Hematopoietic multipotent progenitor cell (in vitro differentiated cells): ENCODE measurements at regions not wholly inside any gene's neighbourhood (a gene's known extent, or its start where the extent isn't known, plus 50 kb on each side); places are given as distances from the start of the nearest gene placed in this dataset.
A peak's percentile ranks its signal among the peaks of the same experiment; 100 is the strongest.

Experiments used
- DNase-seq, 3 donors: peaks; one replicate each; pipeline ENCODE4 v3.0.0-alpha.2; 2011 to 2015; ENCODE audit warnings: low read depth in 2 of 3, low spot score in 2 of 3

GRCh38 chr3:127461286-127461910 is 129.1 kb downstream of the TPRA1 start:
- no peak for DNase-seq

- DNase-seq: no peak
These were observed 130.6 kb downstream of the TPRA1 start for GRCh38 chr3:127459891-127460290.

- peak in 2 of 3 donors; percentile 55 to 82 for DNase-seq
These were observed 131.6 kb downstream of the TPRA1 start for GRCh38 chr3:127458696-127459604.

GRCh38 chr3:127457546-127458145 is 132.9 kb downstream of the TPRA1 start:
- no peak for DNase-seq

GRCh38 chr3:127457094-127457475 is 133.4 kb downstream of the TPRA1 start:
- no peak for DNase-seq

- no peak for DNase-seq
These were observed 134.0 kb downstream of the TPRA1 start for GRCh38 chr3:127456471-127457093.

GRCh38 chr3:127455541-127456450 is 134.7 kb downstream of the TPRA1 start:
- DNase-seq: peak; percentile 5 to 79 (median 64)

- DNase-seq: no peak
These were observed 135.6 kb downstream of the TPRA1 start for GRCh38 chr3:127454968-127455367.

- DNase-seq: no peak
These were observed 136.5 kb downstream of the TPRA1 start for GRCh38 chr3:127454051-127454450.

GRCh38 chr3:127452321-127452821 is 138.2 kb downstream of the TPRA1 start:
- DNase-seq: no peak

GRCh38 chr3:127451321-127451720 is 139.2 kb downstream of the TPRA1 start:
- no peak for DNase-seq

- DNase-seq: no peak
These were observed 140.2 kb downstream of the TPRA1 start for GRCh38 chr3:127450331-127450730.

GRCh38 chr3:127449486-127450212 is 140.9 kb downstream of the TPRA1 start:
- no peak for DNase-seq

- no peak for DNase-seq
These were observed 141.9 kb downstream of the TPRA1 start for GRCh38 chr3:127448671-127449070.

- no peak for DNase-seq
These were observed 142.4 kb downstream of the TPRA1 start for GRCh38 chr3:127448161-127448561.

GRCh38 chr3:127446756-127447155 is 143.8 kb downstream of the TPRA1 start:
- DNase-seq: no peak

GRCh38 chr3:127445581-127446343 is 144.8 kb downstream of the TPRA1 start:
- no peak for DNase-seq

GRCh38 chr3:127444761-127445160 is 145.8 kb downstream of the TPRA1 start:
- no peak for DNase-seq
